ENCODE measurements at regions not wholly inside any gene's neighbourhood (a gene's known extent, or its start where the extent isn't known, plus 50 kb on each side); places are given as distances from the start of the nearest gene placed in this dataset.

- H3K27me3 Mint-ChIP-seq, result peaks cover 0 to 1% of the 10 kb centered on the region in 2 donors
- H3K36me3 Mint-ChIP-seq, result no peaks in the 10 kb centered on the region
- no peak overlapping the region for H3K4me3 Mint-ChIP-seq
- H3K9me3 Mint-ChIP-seq, result no peaks in the 10 kb centered on the region
- no peaks in the 10 kb centered on the region for H3K4me1 Mint-ChIP-seq (ENCODE audit: low read depth in 2 of 2)
- no peak for ATAC-seq
- no peak for DNase-seq (ENCODE audit: low spot score)
- no peak overlapping the region for H3K27ac Mint-ChIP-seq
These were observed 1067.0 kb upstream of the FANCL start for GRCh38 chr2:59308108-59308507.

- H3K27me3 Mint-ChIP-seq, result no peaks in the 10 kb centered on the region
- H3K9me3 Mint-ChIP-seq, result no peaks in the 10 kb centered on the region
- H3K4me1 Mint-ChIP-seq (ENCODE audit: low read depth in 2 of 2), result no peaks in the 10 kb centered on the region
- DNase-seq (ENCODE audit: low spot score) (no peak), ATAC-seq (no peak)
- H3K36me3 Mint-ChIP-seq, result no peaks in the 10 kb centered on the region
- no peak overlapping the region for H3K27ac Mint-ChIP-seq
- H3K4me3 Mint-ChIP-seq, result no peak overlapping the region
These were observed 1066.1 kb upstream of the FANCL start for GRCh38 chr2:59307196-59307595.

GRCh38 chr2:59303272-59303671 is 1062.1 kb upstream of the FANCL start:
- H3K36me3 Mint-ChIP-seq, result no peaks in the 10 kb centered on the region
- no peaks in the 10 kb centered on the region for H3K4me1 Mint-ChIP-seq (ENCODE audit: low read depth in 2 of 2)
- ATAC-seq (no peak), DNase-seq (ENCODE audit: low spot score) (no peak)
- H3K27me3 Mint-ChIP-seq, result no peaks in the 10 kb centered on the region
- H3K27ac Mint-ChIP-seq, result no peak overlapping the region
- H3K4me3 Mint-ChIP-seq, result no peak overlapping the region
- H3K9me3 Mint-ChIP-seq, result no peaks in the 10 kb centered on the region

- no peak overlapping the region for H3K27ac Mint-ChIP-seq
- ATAC-seq, result no peak
- no peaks in the 10 kb centered on the region for H3K36me3 Mint-ChIP-seq
- H3K27me3 Mint-ChIP-seq, result no peaks in the 10 kb centered on the region
- DNase-seq (ENCODE audit: low spot score), result no peak
- no peaks in the 10 kb centered on the region for H3K9me3 Mint-ChIP-seq
- no peaks in the 10 kb centered on the region for H3K4me1 Mint-ChIP-seq (ENCODE audit: low read depth in 2 of 2)
- H3K4me3 Mint-ChIP-seq, result no peak overlapping the region
These were observed 1061.6 kb upstream of the FANCL start for GRCh38 chr2:59302683-59303082.

GRCh38 chr2:59301466-59302402 is 1060.6 kb upstream of the FANCL start:
- H3K4me3 Mint-ChIP-seq, result no peak overlapping the region
- H3K27me3 Mint-ChIP-seq, result no peaks in the 10 kb centered on the region
- no peak for ATAC-seq
- H3K36me3 Mint-ChIP-seq, result no peaks in the 10 kb centered on the region
- H3K4me1 Mint-ChIP-seq (ENCODE audit: low read depth in 2 of 2), result no peaks in the 10 kb centered on the region
- DNase-seq (ENCODE audit: low spot score), result no peak
- no peak overlapping the region for H3K27ac Mint-ChIP-seq
- no peaks in the 10 kb centered on the region for H3K9me3 Mint-ChIP-seq

- Mint-ChIP-seq H3K4me3 (no peak overlapping the region), H3K27ac (no peak overlapping the region), H3K27me3 (no peaks in the 10 kb centered on the region), H3K4me1 (ENCODE audit: low read depth in 2 of 2) (no peaks in the 10 kb centered on the region), H3K9me3 (no peaks in the 10 kb centered on the region), H3K36me3 (no peaks in the 10 kb centered on the region)
- no peak for DNase-seq (ENCODE audit: low spot score)
- no peak for ATAC-seq
These were observed 1056.7 kb upstream of the FANCL start for GRCh38 chr2:59297816-59298215.

GRCh38 chr2:59296279-59296678 is 1055.2 kb upstream of the FANCL start:
- no peaks in the 10 kb centered on the region for H3K36me3 Mint-ChIP-seq
- DNase-seq (ENCODE audit: low spot score) (no peak), ATAC-seq (no peak)
- no peaks in the 10 kb centered on the region for H3K27me3 Mint-ChIP-seq
- H3K4me1 Mint-ChIP-seq (ENCODE audit: low read depth in 2 of 2), result no peaks in the 10 kb centered on the region
- no peaks in the 10 kb centered on the region for H3K9me3 Mint-ChIP-seq
- no peak overlapping the region for H3K4me3 Mint-ChIP-seq
- no peak overlapping the region for H3K27ac Mint-ChIP-seq

- Mint-ChIP-seq H3K27me3 (no peaks in the 10 kb centered on the region), H3K4me1 (ENCODE audit: low read depth in 2 of 2) (no peaks in the 10 kb centered on the region), H3K9me3 (no peaks in the 10 kb centered on the region), H3K27ac (no peak overlapping the region), H3K36me3 (no peaks in the 10 kb centered on the region), H3K4me3 (no peak overlapping the region)
- ATAC-seq, result no peak
- DNase-seq (ENCODE audit: low spot score), result no peak
These were observed 1054.5 kb upstream of the FANCL start for GRCh38 chr2:59295524-59296162.

GRCh38 chr2:59288771-59289170 is 1047.6 kb upstream of the FANCL start:
- ATAC-seq (no peak), DNase-seq (ENCODE audit: low spot score) (no peak)
- Mint-ChIP-seq H3K4me3 (no peak overlapping the region), H3K27ac (no peak overlapping the region), H3K36me3 (no peaks in the 10 kb centered on the region), H3K9me3 (no peaks in the 10 kb centered on the region), H3K4me1 (ENCODE audit: low read depth in 2 of 2) (no peaks in the 10 kb centered on the region), H3K27me3 (no peaks in the 10 kb centered on the region)

GRCh38 chr2:59282374-59283057 is 1041.4 kb upstream of the FANCL start:
- H3K27me3 Mint-ChIP-seq, result no peaks in the 10 kb centered on the region
- ATAC-seq (no peak), DNase-seq (ENCODE audit: low spot score) (no peak)
- H3K4me3 Mint-ChIP-seq, result no peak overlapping the region
- H3K9me3 Mint-ChIP-seq, result no peaks in the 10 kb centered on the region
- H3K27ac Mint-ChIP-seq, result no peak overlapping the region
- H3K36me3 Mint-ChIP-seq, result no peaks in the 10 kb centered on the region
- no peaks in the 10 kb centered on the region for H3K4me1 Mint-ChIP-seq (ENCODE audit: low read depth in 2 of 2)

- Mint-ChIP-seq H3K36me3 (no peaks in the 10 kb centered on the region), H3K4me3 (no peak overlapping the region), H3K27me3 (no peaks in the 10 kb centered on the region), H3K9me3 (peaks cover 6% of the 10 kb centered on the region), H3K27ac (no peak overlapping the region), H3K4me1 (ENCODE audit: low read depth in 2 of 2) (no peaks in the 10 kb centered on the region)
- ATAC-seq (no peak), DNase-seq (ENCODE audit: low spot score) (no peak)
These were observed 1036.5 kb upstream of the FANCL start for GRCh38 chr2:59277671-59278070.

- ATAC-seq (no peak), DNase-seq (ENCODE audit: low spot score) (no peak)
- H3K27ac Mint-ChIP-seq, result no peak overlapping the region
- no peaks in the 10 kb centered on the region for H3K36me3 Mint-ChIP-seq
- H3K9me3 Mint-ChIP-seq, result peaks cover 6% of the 10 kb centered on the region
- H3K27me3 Mint-ChIP-seq, result no peaks in the 10 kb centered on the region
- no peak overlapping the region for H3K4me3 Mint-ChIP-seq
- no peaks in the 10 kb centered on the region for H3K4me1 Mint-ChIP-seq (ENCODE audit: low read depth in 2 of 2)
These were observed 1035.8 kb upstream of the FANCL start for GRCh38 chr2:59276917-59277316.

GRCh38 chr2:59276033-59276432 is 1034.9 kb upstream of the FANCL start:
- Mint-ChIP-seq H3K27ac (no peak overlapping the region), H3K9me3 (peaks cover 6% of the 10 kb centered on the region), H3K4me3 (no peak overlapping the region), H3K4me1 (ENCODE audit: low read depth in 2 of 2) (no peaks in the 10 kb centered on the region), H3K27me3 (no peaks in the 10 kb centered on the region), H3K36me3 (no peaks in the 10 kb centered on the region)
- DNase-seq (ENCODE audit: low spot score) (no peak), ATAC-seq (no peak)

GRCh38 chr2:59266453-59266852 is 1025.3 kb upstream of the FANCL start:
- Mint-ChIP-seq H3K4me1 (ENCODE audit: low read depth in 2 of 2) (no peaks in the 10 kb centered on the region), H3K27me3 (no peaks in the 10 kb centered on the region), H3K36me3 (peaks cover 6% of the 10 kb centered on the region), H3K4me3 (no peak overlapping the region), H3K27ac (no peak overlapping the region), H3K9me3 (peaks cover 6% of the 10 kb centered on the region)
- ATAC-seq (no peak), DNase-seq (ENCODE audit: low spot score) (no peak)

Measured in natural killer cell treated with Interleukin-12 subunit alpha and Interleukin-12 subunit beta and Interleukin-15 and Interleukin-18, amount 100 ng/mL, for 72 hours (primary cell).